ENCODE measurements at regions not wholly inside any gene's neighbourhood (a gene's known extent, or its start where the extent isn't known, plus 50 kb on each side); places are given as distances from the start of the nearest gene placed in this dataset.

- TF ChIP-seq CTCF (IDR thresholded peaks at IDR 0.05): no peak
- Histone ChIP-seq H3K27ac (no peak overlapping the region), H3K36me3 (no peaks in the 10 kb centered on the region), H3K4me1 (no peaks in the 10 kb centered on the region), H3K9me3 (no peaks in the 10 kb centered on the region), H3K27me3 (no peaks in the 10 kb centered on the region), H3K4me3 (no peak overlapping the region)
- intact Hi-C loops (cut with DNase I): no loop called here
- no peak for ATAC-seq
- WGBS, 2 donors: 74 to 85% methylated on average over 3 of the region's 3 CpGs
- DNase-seq: no peak
These were observed 563.4 kb upstream of the TENM3 start for GRCh38 chr4:181679754-181680153.

DNA sequence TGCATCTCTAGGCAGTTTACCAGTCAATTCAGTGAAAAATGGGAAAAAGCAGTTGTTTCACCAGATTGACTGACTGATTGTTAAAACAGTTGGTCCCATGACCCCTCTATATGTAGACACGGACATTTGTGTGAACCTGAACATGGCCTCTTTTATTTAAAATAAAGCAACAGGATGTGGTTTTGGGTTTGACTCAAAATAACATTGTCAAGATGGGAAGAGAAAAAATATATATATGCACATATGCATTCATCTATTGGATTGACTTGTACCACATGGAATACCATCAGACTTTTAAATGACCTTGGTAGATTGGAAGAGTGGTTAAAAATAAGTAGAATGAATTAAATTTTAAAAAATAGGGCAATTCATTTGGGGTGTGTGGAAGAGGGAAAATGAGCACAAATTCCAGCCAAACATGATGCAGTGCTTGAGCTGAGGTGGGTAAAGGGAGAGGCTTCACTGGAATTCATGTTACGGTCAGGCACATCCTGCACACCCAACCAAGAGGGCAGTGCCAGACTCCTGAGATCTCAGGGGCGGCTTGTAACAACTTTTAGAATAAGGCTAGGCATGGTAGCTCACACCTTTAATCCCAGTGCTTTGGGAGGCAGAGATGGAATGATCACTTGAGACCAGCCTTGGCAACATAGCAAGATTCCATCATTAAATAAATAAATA is 560.7 kb upstream of the TENM3 start:
- DNase-seq (no peak), ATAC-seq (no peak)
- no peak overlapping the region for H3K27ac ChIP-seq
- H3K4me1 ChIP-seq: no peaks in the 10 kb centered on the region
- no peak for TF ChIP-seq CTCF (IDR thresholded peaks at IDR 0.05)
- intact Hi-C loops (cut with DNase I): no loop called here
- H3K36me3 ChIP-seq: no peaks in the 10 kb centered on the region
- no peak overlapping the region for H3K4me3 ChIP-seq
- no peaks in the 10 kb centered on the region for H3K27me3 ChIP-seq
- 85% methylated on average over 3 of the region's 3 CpGs for WGBS, 2 donors
- no peaks in the 10 kb centered on the region for H3K9me3 ChIP-seq

DNA sequence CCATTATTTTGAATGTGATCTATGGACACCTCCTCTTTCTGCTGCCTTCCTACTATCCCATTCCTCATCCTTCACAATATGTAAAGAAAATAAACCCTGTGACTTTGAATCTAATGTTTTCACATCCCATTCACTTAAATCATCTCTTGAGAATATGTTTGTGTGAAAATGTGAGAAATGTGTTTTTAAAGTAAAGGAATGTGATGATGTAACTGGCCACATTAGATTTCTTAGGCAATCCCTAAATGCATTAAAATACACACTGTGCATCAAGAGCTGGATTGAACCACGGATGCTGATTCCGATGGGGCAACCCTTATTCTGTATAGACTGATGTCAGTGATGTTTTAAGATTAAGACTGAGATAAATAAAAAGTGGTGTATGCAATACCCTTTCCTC is 558.9 kb upstream of the TENM3 start:
- 77 to 85% methylated on average over 2 of the region's 2 CpGs for WGBS, 2 donors
- DNase-seq: no peak
- H3K4me1 ChIP-seq: no peaks in the 10 kb centered on the region
- no peaks in the 10 kb centered on the region for H3K36me3 ChIP-seq
- no peak overlapping the region for H3K27ac ChIP-seq
- no peaks in the 10 kb centered on the region for H3K27me3 ChIP-seq
- no peak for ATAC-seq
- TF ChIP-seq CTCF (IDR thresholded peaks at IDR 0.05): no peak
- intact Hi-C loops (cut with DNase I): no loop called here
- H3K4me3 ChIP-seq: no peak overlapping the region
- H3K9me3 ChIP-seq: no peaks in the 10 kb centered on the region

DNA sequence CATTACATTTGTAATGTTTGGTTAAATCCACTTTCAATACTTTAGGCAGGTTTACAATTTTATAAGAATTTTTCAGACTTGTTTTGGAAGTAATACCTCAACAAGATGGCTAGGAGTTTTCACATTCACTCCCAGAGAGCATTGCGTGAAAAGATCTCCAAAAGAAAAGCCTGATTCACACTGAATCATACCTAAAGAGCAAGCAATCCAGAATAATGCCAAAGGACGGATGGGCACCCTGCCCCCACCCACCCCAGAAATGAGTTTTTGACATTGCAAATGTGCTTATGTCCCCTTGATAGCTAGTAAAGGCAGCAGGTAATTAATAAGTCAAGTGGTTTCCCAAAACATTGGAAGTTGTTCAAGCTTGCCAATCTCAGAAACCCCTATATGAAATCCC is 557.7 kb upstream of the TENM3 start:
- TF ChIP-seq CTCF (IDR thresholded peaks at IDR 0.05): no peak
- no peak for ATAC-seq

More for the DNA sequence above, 557.7 kb upstream of the TENM3 start:
- 79 to 90% methylated on average over 2 of the region's 2 CpGs for WGBS, 2 donors
- Histone ChIP-seq H3K27ac (no peak overlapping the region), H3K27me3 (no peaks in the 10 kb centered on the region), H3K36me3 (no peaks in the 10 kb centered on the region), H3K4me3 (no peak overlapping the region), H3K9me3 (no peaks in the 10 kb centered on the region), H3K4me1 (no peaks in the 10 kb centered on the region)
- no peak for DNase-seq
- intact Hi-C loops (cut with DNase I): no loop called here
